Stimulated activated memory B cell treated with anti-CD40 and anti-IgM and Interleukin-4, amounts not matched to agents 10 μg/mL and 1 μg/mL and 100 μg/mL, for 72 hours (primary cell): ENCODE measurements at regions not wholly inside any gene's neighbourhood (a gene's known extent, or its start where the extent isn't known, plus 50 kb on each side); places are given as distances from the start of the nearest gene placed in this dataset.

Experiments used
- ATAC-seq: fragments of 150-1000 bp; cut with Tn5 transposase; 2 replicates; pipeline ENCODE4 v1.10.0; 2021
- H3K27ac Mint-ChIP-seq: one replicate; pipeline ENCODE4 v1.8.0; 2022; ENCODE audit warnings: mild to moderate bottlenecking, mixed read lengths
- H3K27me3 Mint-ChIP-seq: one replicate; pipeline ENCODE4 v1.8.0; 2022; ENCODE audit warnings: mixed read lengths
- H3K36me3 Mint-ChIP-seq: one replicate; pipeline ENCODE4 v1.8.0; 2022; ENCODE audit warnings: mixed read lengths
- H3K4me1 Mint-ChIP-seq: one replicate; pipeline ENCODE4 v1.8.0; 2022; ENCODE audit warnings: mixed read lengths
- H3K4me3 Mint-ChIP-seq: one replicate; pipeline ENCODE4 v1.8.0; 2022; ENCODE audit warnings: mild to moderate bottlenecking, moderate library complexity, mixed read lengths
- H3K9me3 Mint-ChIP-seq: one replicate; pipeline ENCODE4 v1.8.0; 2022; ENCODE audit warnings: mixed read lengths

GRCh38 chr12:127300753-127301152 lies 966.2 kb upstream of the TMEM132C start:
- H3K4me3 Mint-ChIP-seq: no peak overlapping the region
- ATAC-seq: no peak
- H3K9me3 Mint-ChIP-seq: peaks cover 6% of the 10 kb centered on the region
- no peak overlapping the region for H3K27ac Mint-ChIP-seq
- H3K36me3 Mint-ChIP-seq: no peaks in the 10 kb centered on the region
- H3K27me3 Mint-ChIP-seq: no peaks in the 10 kb centered on the region
- H3K4me1 Mint-ChIP-seq: no peaks in the 10 kb centered on the region

GRCh38 chr12:127301876-127302275 lies 965.1 kb upstream of the TMEM132C start:
- Mint-ChIP-seq H3K27ac (no peak overlapping the region), H3K4me3 (no peak overlapping the region), H3K27me3 (no peaks in the 10 kb centered on the region), H3K4me1 (no peaks in the 10 kb centered on the region), H3K9me3 (peaks cover 6% of the 10 kb centered on the region), H3K36me3 (no peaks in the 10 kb centered on the region)
- ATAC-seq: no peak

- ATAC-seq: no peak
- no peaks in the 10 kb centered on the region for H3K4me1 Mint-ChIP-seq
- H3K27ac Mint-ChIP-seq: no peak overlapping the region
- peaks cover 2% of the 10 kb centered on the region for H3K9me3 Mint-ChIP-seq
- no peaks in the 10 kb centered on the region for H3K36me3 Mint-ChIP-seq
- no peaks in the 10 kb centered on the region for H3K27me3 Mint-ChIP-seq
- no peak overlapping the region for H3K4me3 Mint-ChIP-seq
These were observed 961.9 kb upstream of the TMEM132C start for GRCh38 chr12:127304751-127305725.

GRCh38 chr12:127306604-127307215 lies 960.3 kb upstream of the TMEM132C start:
- Mint-ChIP-seq H3K4me3 (no peak overlapping the region), H3K27me3 (no peaks in the 10 kb centered on the region)

GRCh38 chr12:127307528-127307927 lies 959.4 kb upstream of the TMEM132C start:
- Mint-ChIP-seq H3K36me3 (no peaks in the 10 kb centered on the region), H3K9me3 (no peaks in the 10 kb centered on the region), H3K27me3 (no peaks in the 10 kb centered on the region), H3K4me1 (no peaks in the 10 kb centered on the region), H3K27ac (no peak overlapping the region), H3K4me3 (no peak overlapping the region)
- ATAC-seq: no peak

More at GRCh38 chr12:127306604-127307215, 960.3 kb upstream of the TMEM132C start:
- Mint-ChIP-seq H3K9me3 (no peaks in the 10 kb centered on the region), H3K36me3 (no peaks in the 10 kb centered on the region), H3K27ac (no peak overlapping the region), H3K4me1 (no peaks in the 10 kb centered on the region)
- ATAC-seq: no peak

GRCh38 chr12:127308148-127308547 lies 958.8 kb upstream of the TMEM132C start:
- H3K9me3 Mint-ChIP-seq: no peaks in the 10 kb centered on the region
- no peaks in the 10 kb centered on the region for H3K36me3 Mint-ChIP-seq
- no peak overlapping the region for H3K27ac Mint-ChIP-seq
- ATAC-seq: no peak
- H3K4me3 Mint-ChIP-seq: no peak overlapping the region
- H3K27me3 Mint-ChIP-seq: no peaks in the 10 kb centered on the region
- no peaks in the 10 kb centered on the region for H3K4me1 Mint-ChIP-seq

- Mint-ChIP-seq H3K27me3 (no peaks in the 10 kb centered on the region), H3K27ac (no peak overlapping the region)
- ATAC-seq: no peak
These were observed 956.4 kb upstream of the TMEM132C start for GRCh38 chr12:127310548-127310947.

GRCh38 chr12:127311720-127312364 lies 955.1 kb upstream of the TMEM132C start:
- no peak for ATAC-seq
- Mint-ChIP-seq H3K36me3 (no peaks in the 10 kb centered on the region), H3K4me1 (no peaks in the 10 kb centered on the region), H3K9me3 (no peaks in the 10 kb centered on the region), H3K27ac (no peak overlapping the region), H3K27me3 (no peaks in the 10 kb centered on the region), H3K4me3 (no peak overlapping the region)

More at GRCh38 chr12:127310548-127310947, 956.4 kb upstream of the TMEM132C start:
- Mint-ChIP-seq H3K4me3 (no peak overlapping the region), H3K9me3 (no peaks in the 10 kb centered on the region), H3K4me1 (no peaks in the 10 kb centered on the region), H3K36me3 (no peaks in the 10 kb centered on the region)

GRCh38 chr12:127324681-127325080 lies 942.3 kb upstream of the TMEM132C start:
- Mint-ChIP-seq H3K4me1 (no peaks in the 10 kb centered on the region), H3K27ac (no peak overlapping the region), H3K27me3 (no peaks in the 10 kb centered on the region), H3K4me3 (no peak overlapping the region), H3K9me3 (peaks cover 20% of the 10 kb centered on the region), H3K36me3 (no peaks in the 10 kb centered on the region)
- no peak for ATAC-seq

- Mint-ChIP-seq H3K4me1 (no peaks in the 10 kb centered on the region), H3K27ac (no peak overlapping the region), H3K4me3 (no peak overlapping the region)
These were observed 939.0 kb upstream of the TMEM132C start for GRCh38 chr12:127327986-127328385.

GRCh38 chr12:127328867-127329266 lies 938.1 kb upstream of the TMEM132C start:
- Mint-ChIP-seq H3K27ac (no peak overlapping the region), H3K4me1 (no peaks in the 10 kb centered on the region), H3K36me3 (no peaks in the 10 kb centered on the region), H3K27me3 (no peaks in the 10 kb centered on the region), H3K4me3 (no peak overlapping the region), H3K9me3 (peaks cover 14% of the 10 kb centered on the region)
- ATAC-seq: no peak

More at GRCh38 chr12:127327986-127328385, 939.0 kb upstream of the TMEM132C start:
- no peaks in the 10 kb centered on the region for H3K36me3 Mint-ChIP-seq
- no peaks in the 10 kb centered on the region for H3K27me3 Mint-ChIP-seq
- H3K9me3 Mint-ChIP-seq: peaks cover 14% of the 10 kb centered on the region
- ATAC-seq: no peak

- no peaks in the 10 kb centered on the region for H3K36me3 Mint-ChIP-seq
- ATAC-seq: no peak
- no peak overlapping the region for H3K4me3 Mint-ChIP-seq
- H3K27me3 Mint-ChIP-seq: no peaks in the 10 kb centered on the region
- no peaks in the 10 kb centered on the region for H3K9me3 Mint-ChIP-seq
- H3K4me1 Mint-ChIP-seq: no peaks in the 10 kb centered on the region
- H3K27ac Mint-ChIP-seq: no peak overlapping the region
These were observed 932.6 kb upstream of the TMEM132C start for GRCh38 chr12:127334365-127334764.

- Mint-ChIP-seq H3K4me1 (no peaks in the 10 kb centered on the region), H3K4me3 (no peak overlapping the region), H3K27ac (no peak overlapping the region), H3K27me3 (no peaks in the 10 kb centered on the region), H3K9me3 (no peaks in the 10 kb centered on the region), H3K36me3 (no peaks in the 10 kb centered on the region)
- ATAC-seq: no peak
These were observed 931.9 kb upstream of the TMEM132C start for GRCh38 chr12:127334912-127335644.

GRCh38 chr12:127336416-127336815 lies 930.6 kb upstream of the TMEM132C start:
- Mint-ChIP-seq H3K36me3 (no peaks in the 10 kb centered on the region), H3K9me3 (no peaks in the 10 kb centered on the region), H3K27me3 (no peaks in the 10 kb centered on the region), H3K4me3 (no peak overlapping the region), H3K4me1 (no peaks in the 10 kb centered on the region), H3K27ac (no peak overlapping the region)
- no peak for ATAC-seq

- H3K9me3 Mint-ChIP-seq: no peaks in the 10 kb centered on the region
- no peak for ATAC-seq
- H3K4me3 Mint-ChIP-seq: no peak overlapping the region
- no peaks in the 10 kb centered on the region for H3K4me1 Mint-ChIP-seq
- no peaks in the 10 kb centered on the region for H3K27me3 Mint-ChIP-seq
- no peaks in the 10 kb centered on the region for H3K36me3 Mint-ChIP-seq
- H3K27ac Mint-ChIP-seq: no peak overlapping the region
These were observed 927.9 kb upstream of the TMEM132C start for GRCh38 chr12:127339065-127339464.
